ENCODE measurements at regions not wholly inside any gene's neighbourhood (a gene's known extent, or its start where the extent isn't known, plus 50 kb on each side); places are given as distances from the start of the nearest gene placed in this dataset.
"Not testable (repeated sequence)": the region's sequence is repeated elsewhere in the genome, so short reads cannot be mapped to it uniquely, and the experiment has no call there.

- H3K36me3 ChIP-seq (ENCODE audit: insufficient read depth): no peaks in the 10 kb centered on the region
- no peaks in the 10 kb centered on the region for H3K4me1 ChIP-seq (ENCODE audit: low read depth, poor library complexity, severe bottlenecking)
- peak; percentile 20; the same call in 1 of the 2 replicates for TF ChIP-seq CTCF (conservative IDR thresholded peaks at IDR 0.05; ENCODE audit: low read depth, low read length)
- no peaks in the 10 kb centered on the region for H4K20me1 ChIP-seq (ENCODE audit: insufficient read depth)
- no peak overlapping the region for H3K27ac ChIP-seq
- no peak overlapping the region for H3K4me3 ChIP-seq (IDR thresholded peaks at IDR 0.05; ENCODE audit: insufficient read depth, low read depth, low read length)
- no peaks in the 10 kb centered on the region for H3K27me3 ChIP-seq (ENCODE audit: insufficient read depth, low read depth)
- no peak overlapping the region for H3K9ac ChIP-seq
- H2AFZ ChIP-seq (ENCODE audit: low read depth): no peak overlapping the region
- no peak overlapping the region for H3K4me2 ChIP-seq
- H3K79me2 ChIP-seq (ENCODE audit: insufficient read depth, low read depth): no peaks in the 10 kb centered on the region
These were observed 185.1 kb upstream of the GALNT15 start for GRCh38 chr3:15989419-15989818.

GRCh38 chr3:15993660-15994059 lies 180.8 kb upstream of the GALNT15 start:
- not testable (repeated sequence) for H3K4me2 ChIP-seq; H3K4me3 ChIP-seq (IDR thresholded peaks at IDR 0.05; ENCODE audit: insufficient read depth, low read depth, low read length); H3K27ac ChIP-seq; H3K27me3 ChIP-seq (ENCODE audit: insufficient read depth, low read depth); H2AFZ ChIP-seq (ENCODE audit: low read depth); H4K20me1 ChIP-seq (ENCODE audit: insufficient read depth); H3K79me2 ChIP-seq (ENCODE audit: insufficient read depth, low read depth); H3K4me1 ChIP-seq (ENCODE audit: low read depth, poor library complexity, severe bottlenecking); H3K36me3 ChIP-seq (ENCODE audit: insufficient read depth); H3K9ac ChIP-seq

- H3K4me1 ChIP-seq (ENCODE audit: low read depth, poor library complexity, severe bottlenecking); H3K4me3 ChIP-seq (IDR thresholded peaks at IDR 0.05; ENCODE audit: insufficient read depth, low read depth, low read length); H4K20me1 ChIP-seq (ENCODE audit: insufficient read depth); H3K27ac ChIP-seq; H3K36me3 ChIP-seq (ENCODE audit: insufficient read depth); H3K4me2 ChIP-seq; H2AFZ ChIP-seq (ENCODE audit: low read depth); H3K27me3 ChIP-seq (ENCODE audit: insufficient read depth, low read depth); H3K9ac ChIP-seq; H3K79me2 ChIP-seq (ENCODE audit: insufficient read depth, low read depth): not testable (repeated sequence)
These were observed 178.0 kb upstream of the GALNT15 start for GRCh38 chr3:15996496-15996895.

GRCh38 chr3:15997274-15997943 lies 177.1 kb upstream of the GALNT15 start:
- TF ChIP-seq CTCF (conservative IDR thresholded peaks at IDR 0.05; ENCODE audit: low read depth, low read length): no peak
- no peaks in the 10 kb centered on the region for H3K36me3 ChIP-seq (ENCODE audit: insufficient read depth)
- no peak overlapping the region for H3K4me3 ChIP-seq (IDR thresholded peaks at IDR 0.05; ENCODE audit: insufficient read depth, low read depth, low read length)
- no peak overlapping the region for H3K27ac ChIP-seq
- no peak overlapping the region for H3K9ac ChIP-seq
- H3K79me2 ChIP-seq (ENCODE audit: insufficient read depth, low read depth): no peaks in the 10 kb centered on the region
- H3K4me2 ChIP-seq: no peak overlapping the region
- H4K20me1 ChIP-seq (ENCODE audit: insufficient read depth): no peaks in the 10 kb centered on the region
- no peak overlapping the region for H2AFZ ChIP-seq (ENCODE audit: low read depth)
- H3K27me3 ChIP-seq (ENCODE audit: insufficient read depth, low read depth): no peaks in the 10 kb centered on the region
- H3K4me1 ChIP-seq (ENCODE audit: low read depth, poor library complexity, severe bottlenecking): no peaks in the 10 kb centered on the region

GRCh38 chr3:15998911-15999310 lies 175.6 kb upstream of the GALNT15 start:
- Histone ChIP-seq H3K4me3 (IDR thresholded peaks at IDR 0.05; ENCODE audit: insufficient read depth, low read depth, low read length) (no peak overlapping the region), H3K27me3 (ENCODE audit: insufficient read depth, low read depth) (no peaks in the 10 kb centered on the region)
- TF ChIP-seq CTCF (conservative IDR thresholded peaks at IDR 0.05; ENCODE audit: low read depth, low read length): no peak

More at GRCh38 chr3:15998911-15999310, 175.6 kb upstream of the GALNT15 start:
- no peak overlapping the region for H3K4me2 ChIP-seq
- H4K20me1 ChIP-seq (ENCODE audit: insufficient read depth): no peaks in the 10 kb centered on the region
- no peaks in the 10 kb centered on the region for H3K36me3 ChIP-seq (ENCODE audit: insufficient read depth)
- no peaks in the 10 kb centered on the region for H3K4me1 ChIP-seq (ENCODE audit: low read depth, poor library complexity, severe bottlenecking)
- no peak overlapping the region for H3K9ac ChIP-seq
- H3K27ac ChIP-seq: no peak overlapping the region
- no peaks in the 10 kb centered on the region for H3K79me2 ChIP-seq (ENCODE audit: insufficient read depth, low read depth)
- no peak overlapping the region for H2AFZ ChIP-seq (ENCODE audit: low read depth)
